HG03432 (cell line): ENCODE measurements at regions not wholly inside any gene's neighbourhood (a gene's known extent, or its start where the extent isn't known, plus 50 kb on each side); places are given as distances from the start of the nearest gene placed in this dataset.

Source experiments
- ATAC-seq: cut with Tn5 transposase; IDR thresholded peaks from one replicate; pipeline ENCODE4 v1.9.1; 2021; ENCODE audit warnings: mild to moderate bottlenecking, moderate library complexity; ENCODE audit not compliant: unreplicated experiment

DNA sequence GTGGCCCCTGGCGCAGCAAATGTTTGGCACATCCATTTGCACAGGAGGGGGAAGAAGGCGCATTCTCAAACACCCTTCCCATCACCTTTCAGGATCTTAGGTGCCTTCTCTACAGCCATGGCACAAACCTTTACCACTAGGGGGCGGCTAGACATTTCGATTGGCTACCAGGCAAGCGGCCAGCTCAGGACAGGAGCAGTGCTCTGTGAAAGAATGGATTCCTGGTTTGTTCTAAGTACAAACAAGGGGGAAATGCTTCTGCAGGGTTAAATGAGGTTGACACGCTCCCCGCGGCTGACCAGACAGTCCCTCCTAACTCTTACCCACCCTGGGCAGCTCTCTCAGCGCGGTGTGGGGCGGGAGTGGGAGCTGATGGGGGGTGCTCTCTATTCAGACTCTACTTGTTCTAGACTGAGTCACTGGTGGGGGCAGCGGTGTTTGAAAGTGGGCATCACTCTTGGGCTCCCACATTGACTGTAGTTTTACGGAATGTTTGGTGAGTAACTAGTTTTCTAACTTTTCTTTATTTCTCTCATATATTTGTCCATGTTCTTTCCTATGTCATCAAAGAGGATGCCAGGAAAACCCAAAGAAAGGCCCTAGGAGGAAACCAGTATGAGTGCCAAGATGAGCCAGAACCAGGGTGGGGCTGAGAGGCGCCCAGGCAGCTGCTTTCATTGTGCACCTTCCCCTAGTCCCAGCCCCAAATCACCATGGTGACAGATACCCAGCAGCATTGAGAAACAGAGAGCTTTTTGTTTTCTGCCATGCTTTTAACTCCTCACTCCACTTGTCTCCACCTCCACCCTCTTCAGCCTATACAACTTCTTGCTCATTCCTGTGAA lies 61.4 kb upstream of the GPR158 start:
- peak; percentile 94 for ATAC-seq

DNA sequence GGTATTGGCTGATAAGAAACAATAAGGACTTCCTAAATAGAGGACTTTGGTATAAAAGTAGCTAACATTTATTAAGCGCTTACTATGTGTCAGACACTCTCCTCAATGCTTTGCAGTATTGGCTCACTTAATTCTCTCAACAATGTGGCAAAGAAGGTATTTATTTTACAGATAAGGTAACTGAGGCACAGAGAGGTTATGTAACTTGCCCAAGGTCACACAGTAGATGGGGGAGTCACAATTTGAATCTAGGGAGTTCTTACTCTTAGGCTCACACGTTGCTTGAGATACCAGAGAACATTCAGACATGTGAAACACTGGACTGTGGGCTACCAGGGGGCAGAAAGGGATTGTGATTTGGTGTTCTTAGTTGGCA lies 60.8 kb upstream of the GPR158 start:
- ATAC-seq, result no peak

DNA sequence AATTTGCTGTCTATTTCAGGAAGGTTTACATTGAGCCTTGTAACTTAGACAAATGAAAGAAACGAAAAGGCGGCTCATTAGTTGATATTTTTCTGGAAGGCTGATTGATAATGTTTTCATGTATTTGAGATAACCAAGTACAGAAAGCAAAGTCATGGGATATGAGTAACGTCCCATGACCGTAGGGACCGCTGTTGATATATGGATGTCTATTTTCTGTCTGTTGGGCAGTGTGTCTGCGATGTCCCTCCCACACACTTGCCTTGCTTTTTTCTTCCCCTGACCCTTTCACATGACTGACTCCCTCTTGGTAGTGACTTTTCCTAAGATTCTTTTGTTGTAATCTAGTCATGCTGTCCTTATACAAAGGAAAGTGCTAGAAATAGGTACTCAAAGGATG lies 57.0 kb upstream of the GPR158 start:
- no peak for ATAC-seq

DNA sequence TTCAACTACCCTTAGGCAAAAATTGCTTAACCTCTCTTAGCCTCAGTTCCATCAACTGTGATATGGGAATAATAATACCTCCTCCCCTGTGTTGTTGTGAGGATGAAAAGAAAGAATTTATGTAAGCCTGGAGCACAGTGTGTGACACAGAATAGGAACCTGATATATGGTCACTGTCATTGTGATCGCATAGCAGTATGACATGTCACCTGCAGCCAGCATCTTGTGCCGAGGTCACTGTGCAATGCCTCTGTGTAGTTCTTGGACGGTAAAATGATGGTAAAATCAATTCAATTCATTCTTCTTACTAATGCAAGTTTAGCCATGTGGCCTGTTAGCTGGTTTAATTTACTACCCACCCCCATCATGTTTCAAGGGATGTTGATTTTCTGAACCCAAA lies 54.6 kb upstream of the GPR158 start:
- no peak for ATAC-seq
